Neural progenitor cell (in vitro differentiated cells): ENCODE measurements at regions not wholly inside any gene's neighbourhood (a gene's known extent, or its start where the extent isn't known, plus 50 kb on each side); places are given as distances from the start of the nearest gene placed in this dataset.

Experiments used
- DNase-seq: peaks from one replicate; pipeline ENCODE4 v3.0.0-alpha.2; 2016; ENCODE audit warnings: low spot score
- H2AFZ ChIP-seq: fragments of 200-600 bp; sonication (generic); replicated peaks from 2 replicates; pipeline ENCODE4 v1.6.1; 2016; ENCODE audit warnings: antibody characterized with exemption
- H3F3A ChIP-seq: fragments of 200-600 bp; sonication (generic); 2 replicates; pipeline ENCODE4 v1.6.1; 2016; ENCODE audit warnings: antibody characterized with exemption, low read depth
- H3K27ac ChIP-seq: fragments of 200-600 bp; sonication (generic); 2 replicates; pipeline ENCODE4 v1.5.1; 2016; ENCODE audit warnings: mild to moderate bottlenecking
- H3K27me3 ChIP-seq: fragments of 200-600 bp; sonication (generic); 2 replicates; pipeline ENCODE4 v1.6.1; 2016; ENCODE audit warnings: mild to moderate bottlenecking, moderate library complexity
- H3K36me3 ChIP-seq: fragments of 200-600 bp; sonication (generic); 2 replicates; pipeline ENCODE4 v1.5.1; 2016
- H3K4me1 ChIP-seq: fragments of 200-600 bp; sonication (generic); 2 replicates; pipeline ENCODE4 v1.6.1; 2016; ENCODE audit warnings: mixed run types
- H3K4me2 ChIP-seq: fragments of 200-600 bp; sonication (generic); 2 replicates; pipeline ENCODE4 v1.6.1; 2016
- H3K4me3 ChIP-seq: fragments of 200-600 bp; sonication (generic); 2 replicates; pipeline ENCODE4 v1.5.1; 2016
- H3K79me2 ChIP-seq: fragments of 200-600 bp; sonication (generic); 2 replicates; pipeline ENCODE4 v1.6.1; 2016; ENCODE audit warnings: low read depth
- H3K9ac ChIP-seq: fragments of 200-600 bp; sonication (generic); 2 replicates; pipeline ENCODE4 v1.6.1; 2016
- H3K9me3 ChIP-seq: fragments of 200-600 bp; sonication (generic); 2 replicates; pipeline ENCODE4 v1.5.1; 2016; ENCODE audit warnings: low read depth
- H4K20me1 ChIP-seq: fragments of 200-600 bp; sonication (generic); 2 replicates; pipeline ENCODE4 v1.6.1; 2016; ENCODE audit warnings: low read depth
- H3K27ac Mint-ChIP-seq: 3 replicates; pipeline ENCODE4 v1.8.0; 2021; ENCODE audit warnings: mixed read lengths
- H3K27me3 Mint-ChIP-seq: 2 replicates; pipeline ENCODE4 v1.8.0; 2022; ENCODE audit warnings: low read depth, mild to moderate bottlenecking, inconsistent platforms, moderate library complexity, mixed read lengths; ENCODE audit not compliant: insufficient read depth
- H3K36me3 Mint-ChIP-seq: 3 replicates; pipeline ENCODE4 v1.8.0; 2021; ENCODE audit warnings: mixed read lengths
- H3K4me1 Mint-ChIP-seq: 3 replicates; pipeline ENCODE4 v1.8.0; 2021; ENCODE audit warnings: mixed read lengths
- H3K4me3 Mint-ChIP-seq: 3 replicates; pipeline ENCODE4 v1.8.0; 2021; ENCODE audit warnings: mild to moderate bottlenecking, moderate library complexity, mixed read lengths
- H3K9me3 Mint-ChIP-seq: 3 replicates; pipeline ENCODE4 v1.8.0; 2020; ENCODE audit warnings: mixed read lengths
- EZH2 ChIP-seq: fragments of 200-600 bp; sonication (generic); IDR thresholded peaks from 2 replicates; pipeline ENCODE4 v1.6.1; 2017; ENCODE audit warnings: antibody characterized with exemption, mild to moderate bottlenecking, moderate library complexity
- EZH2phosphoT487 ChIP-seq: fragments of 200-600 bp; sonication (generic); IDR thresholded peaks from 2 replicates; pipeline ENCODE4 v1.6.1; 2017; ENCODE audit warnings: antibody characterized with exemption
- TF ChIP-seq, protein P1 (sequence below): fragments of 200-600 bp; sonication (generic); IDR thresholded peaks from 2 replicates; pipeline ENCODE4 v1.5.1; 2017; ENCODE audit warnings: antibody characterized with exemption, mild to moderate bottlenecking

- no peaks in the 10 kb centered on the region for H3K9me3 ChIP-seq
- no peak overlapping the region for H3K4me3 Mint-ChIP-seq
- no peaks in the 10 kb centered on the region for H3K27me3 Mint-ChIP-seq
- H2AFZ ChIP-seq = no peak overlapping the region
- H3K79me2 ChIP-seq = no peaks in the 10 kb centered on the region
- TF ChIP-seq, protein P1, sequence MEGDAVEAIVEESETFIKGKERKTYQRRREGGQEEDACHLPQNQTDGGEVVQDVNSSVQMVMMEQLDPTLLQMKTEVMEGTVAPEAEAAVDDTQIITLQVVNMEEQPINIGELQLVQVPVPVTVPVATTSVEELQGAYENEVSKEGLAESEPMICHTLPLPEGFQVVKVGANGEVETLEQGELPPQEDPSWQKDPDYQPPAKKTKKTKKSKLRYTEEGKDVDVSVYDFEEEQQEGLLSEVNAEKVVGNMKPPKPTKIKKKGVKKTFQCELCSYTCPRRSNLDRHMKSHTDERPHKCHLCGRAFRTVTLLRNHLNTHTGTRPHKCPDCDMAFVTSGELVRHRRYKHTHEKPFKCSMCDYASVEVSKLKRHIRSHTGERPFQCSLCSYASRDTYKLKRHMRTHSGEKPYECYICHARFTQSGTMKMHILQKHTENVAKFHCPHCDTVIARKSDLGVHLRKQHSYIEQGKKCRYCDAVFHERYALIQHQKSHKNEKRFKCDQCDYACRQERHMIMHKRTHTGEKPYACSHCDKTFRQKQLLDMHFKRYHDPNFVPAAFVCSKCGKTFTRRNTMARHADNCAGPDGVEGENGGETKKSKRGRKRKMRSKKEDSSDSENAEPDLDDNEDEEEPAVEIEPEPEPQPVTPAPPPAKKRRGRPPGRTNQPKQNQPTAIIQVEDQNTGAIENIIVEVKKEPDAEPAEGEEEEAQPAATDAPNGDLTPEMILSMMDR = no peak
- no peak for TF ChIP-seq EZH2phosphoT487
- no peak for TF ChIP-seq EZH2
- no peak for DNase-seq
- no peak overlapping the region for H3K27ac ChIP-seq
- H3K36me3 ChIP-seq = no peaks in the 10 kb centered on the region
- no peaks in the 10 kb centered on the region for H3K36me3 Mint-ChIP-seq
- H3K4me1 Mint-ChIP-seq = no peaks in the 10 kb centered on the region
- no peak overlapping the region for H3K4me3 ChIP-seq
- no peak overlapping the region for H3K4me2 ChIP-seq
- H4K20me1 ChIP-seq = no peaks in the 10 kb centered on the region
- H3K27me3 ChIP-seq = no peaks in the 10 kb centered on the region
- no peak overlapping the region for H3K9ac ChIP-seq
- no peak overlapping the region for H3K27ac Mint-ChIP-seq
- H3F3A ChIP-seq = no peaks in the 10 kb centered on the region
- no peaks in the 10 kb centered on the region for H3K4me1 ChIP-seq
- H3K9me3 Mint-ChIP-seq = peaks cover 10% of the 10 kb centered on the region
Observed at GRCh38 chr22:47898946-47899345, 1136.5 kb downstream of the TBC1D22A start.

GRCh38 chr22:47891609-47892008 lies 1129.2 kb downstream of the TBC1D22A start:
- Histone ChIP-seq H3K27ac (no peak overlapping the region), H3K9ac (no peak overlapping the region), H2AFZ (no peak overlapping the region), H3F3A (no peaks in the 10 kb centered on the region), H3K27me3 (no peaks in the 10 kb centered on the region), H3K4me2 (no peak overlapping the region), H4K20me1 (no peaks in the 10 kb centered on the region), H3K36me3 (no peaks in the 10 kb centered on the region), H3K9me3 (no peaks in the 10 kb centered on the region), H3K4me3 (no peak overlapping the region), H3K79me2 (no peaks in the 10 kb centered on the region), H3K4me1 (no peaks in the 10 kb centered on the region)
- Mint-ChIP-seq H3K27ac (no peak overlapping the region), H3K4me3 (no peak overlapping the region), H3K27me3 (no peaks in the 10 kb centered on the region), H3K36me3 (no peaks in the 10 kb centered on the region), H3K4me1 (peaks cover 2% of the 10 kb centered on the region), H3K9me3 (peaks cover 12% of the 10 kb centered on the region)
- no peak for TF ChIP-seq EZH2phosphoT487
- TF ChIP-seq EZH2 = no peak
- TF ChIP-seq, protein P1 = no peak
- no peak for DNase-seq

DNA sequence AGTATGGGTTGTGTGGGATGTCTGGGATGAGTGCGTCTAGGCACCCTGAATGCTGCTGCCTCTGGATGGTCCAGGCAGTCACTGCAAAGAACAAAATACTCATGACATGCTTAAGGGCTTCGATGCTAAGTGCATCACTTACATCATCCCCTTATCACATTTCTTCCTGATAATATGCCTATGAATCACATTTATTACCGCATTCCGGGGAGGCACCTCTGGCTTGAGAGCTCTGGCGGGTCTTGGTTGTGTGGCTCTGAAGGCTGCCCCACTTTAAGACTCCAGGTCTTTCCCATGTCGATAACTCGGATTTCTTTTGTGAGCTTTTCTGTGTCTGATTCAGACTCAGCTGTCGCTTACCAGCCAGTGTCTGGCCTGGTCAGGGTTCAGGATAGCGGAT lies 1126.4 kb downstream of the TBC1D22A start:
- Histone ChIP-seq H3K27me3 (no peaks in the 10 kb centered on the region), H3K4me1 (no peaks in the 10 kb centered on the region), H2AFZ (no peak overlapping the region), H3K9ac (no peak overlapping the region), H3K4me3 (no peak overlapping the region), H3K4me2 (no peak overlapping the region), H4K20me1 (no peaks in the 10 kb centered on the region), H3K36me3 (no peaks in the 10 kb centered on the region), H3F3A (no peaks in the 10 kb centered on the region), H3K27ac (no peak overlapping the region), H3K79me2 (no peaks in the 10 kb centered on the region), H3K9me3 (no peaks in the 10 kb centered on the region)
- H3K9me3 Mint-ChIP-seq = peaks cover 6% of the 10 kb centered on the region
- H3K27me3 Mint-ChIP-seq = no peaks in the 10 kb centered on the region
- TF ChIP-seq EZH2 (no peak), EZH2phosphoT487 (no peak)
- TF ChIP-seq, protein P1 = no peak
- H3K4me1 Mint-ChIP-seq = peaks cover 2% of the 10 kb centered on the region
- no peak overlapping the region for H3K4me3 Mint-ChIP-seq
- no peak for DNase-seq
- no peaks in the 10 kb centered on the region for H3K36me3 Mint-ChIP-seq
- peak overlapping the region; percentile 15 for H3K27ac Mint-ChIP-seq

GRCh38 chr22:47884775-47885174 lies 1122.3 kb downstream of the TBC1D22A start:
- H3K4me2 ChIP-seq = no peak overlapping the region
- DNase-seq = no peak
- H3K4me1 ChIP-seq = no peaks in the 10 kb centered on the region
- Mint-ChIP-seq H3K4me3 (no peak overlapping the region), H3K4me1 (peaks cover 15% of the 10 kb centered on the region), H3K27ac (no peak overlapping the region), H3K27me3 (peaks cover 9% of the 10 kb centered on the region), H3K9me3 (no peaks in the 10 kb centered on the region), H3K36me3 (no peaks in the 10 kb centered on the region)
- no peak overlapping the region for H2AFZ ChIP-seq
- H3K36me3 ChIP-seq = no peaks in the 10 kb centered on the region
- TF ChIP-seq, protein P1 = no peak
- TF ChIP-seq EZH2phosphoT487 = no peak
- no peak overlapping the region for H3K4me3 ChIP-seq
- no peak overlapping the region for H3K27ac ChIP-seq
- no peaks in the 10 kb centered on the region for H4K20me1 ChIP-seq
- H3K79me2 ChIP-seq = no peaks in the 10 kb centered on the region
- no peaks in the 10 kb centered on the region for H3F3A ChIP-seq
- H3K9ac ChIP-seq = no peak overlapping the region
- no peaks in the 10 kb centered on the region for H3K27me3 ChIP-seq
- no peaks in the 10 kb centered on the region for H3K9me3 ChIP-seq
